Ishikawa (cell line): ENCODE measurements at regions not wholly inside any gene's neighbourhood (a gene's known extent, or its start where the extent isn't known, plus 50 kb on each side); places are given as distances from the start of the nearest gene placed in this dataset.

Experiments used
- CEBPB ChIP-seq: IDR thresholded peaks from 2 replicates; pipeline ENCODE4 v1.6.1; 2012
- CREB1 ChIP-seq: IDR thresholded peaks from 2 replicates; pipeline ENCODE4 v1.6.1; 2012; ENCODE audit warnings: low read depth
- EGR1 ChIP-seq: IDR thresholded peaks from 2 replicates; pipeline ENCODE4 v1.6.1; 2012
- EP300 ChIP-seq: IDR thresholded peaks from 2 replicates; pipeline ENCODE4 v1.6.1; 2012; ENCODE audit warnings: borderline replicate concordance
- FOXM1 ChIP-seq: IDR thresholded peaks from 2 replicates; pipeline ENCODE4 v1.6.1; 2012; ENCODE audit warnings: low read depth, borderline replicate concordance
- MAX ChIP-seq: IDR thresholded peaks from 2 replicates; pipeline ENCODE4 v1.6.1; 2012
- NFIC ChIP-seq: IDR thresholded peaks from 2 replicates; pipeline ENCODE4 v1.6.1; 2012
- RAD21 ChIP-seq: IDR thresholded peaks from 2 replicates; pipeline ENCODE4 v1.6.1; 2012; ENCODE audit warnings: low read depth
- REST ChIP-seq: IDR thresholded peaks from 2 replicates; pipeline ENCODE4 v1.6.1; 2012; ENCODE audit warnings: low read depth, mild to moderate bottlenecking
- TAF1 ChIP-seq: IDR thresholded peaks from 2 replicates; pipeline ENCODE4 v1.6.1; 2012; ENCODE audit warnings: low read depth, mild to moderate bottlenecking
- TCF12 ChIP-seq: IDR thresholded peaks from 2 replicates; pipeline ENCODE4 v1.6.1; 2012; ENCODE audit warnings: low read depth
- TEAD4 ChIP-seq: IDR thresholded peaks from 2 replicates; pipeline ENCODE4 v1.6.1; 2012
- USF1 ChIP-seq: IDR thresholded peaks from 2 replicates; pipeline ENCODE4 v1.6.1; 2012
- YY1 ChIP-seq: IDR thresholded peaks from 2 replicates; pipeline ENCODE4 v1.6.1; 2012; ENCODE audit warnings: low read depth
- ZBTB7A ChIP-seq: IDR thresholded peaks from 2 replicates; pipeline ENCODE4 v1.6.1; 2012; ENCODE audit warnings: low read depth

GRCh38 chrX:136936183-136936549, 55.6 kb upstream of the RBMX start:
- TF ChIP-seq EGR1 (no peak), TCF12 (no peak), MAX (no peak), CREB1 (no peak), REST (no peak), USF1 (no peak), RAD21 (no peak), YY1 (no peak), FOXM1 (no peak), CEBPB (no peak), EP300 (no peak), NFIC (no peak)

GRCh38 chrX:136933611-136934145, 53.2 kb upstream of the RBMX start:
- TF ChIP-seq TEAD4: no peak

GRCh38 chrX:136931661-136932060, 51.1 kb upstream of the RBMX start:
- no peak for TF ChIP-seq EGR1
- no peak for TF ChIP-seq ZBTB7A
- TF ChIP-seq CREB1: no peak
- TF ChIP-seq USF1: no peak
- TF ChIP-seq TEAD4: no peak
- TF ChIP-seq FOXM1: no peak
- TF ChIP-seq EP300: no peak
- no peak for TF ChIP-seq CEBPB
- TF ChIP-seq NFIC: no peak
- TF ChIP-seq YY1: no peak
- no peak for TF ChIP-seq TAF1
- no peak for TF ChIP-seq MAX
- TF ChIP-seq TCF12: no peak
- no peak for TF ChIP-seq REST
- TF ChIP-seq RAD21: no peak
